Stimulated activated naive CD8-positive, alpha-beta T cell treated with anti-CD3 and anti-CD28 coated beads, Interleukin-15, Interleukin-2, amounts not matched to agents 100 ng/mL and 50 ng/mL, for 24 hours (primary cell): ENCODE measurements at regions not wholly inside any gene's neighbourhood (a gene's known extent, or its start where the extent isn't known, plus 50 kb on each side); places are given as distances from the start of the nearest gene placed in this dataset.

Experiments used
- H3K27ac Mint-ChIP-seq: one replicate; pipeline ENCODE4 v1.8.0; 2021; ENCODE audit warnings: mild to moderate bottlenecking, mixed read lengths
- H3K27me3 Mint-ChIP-seq: one replicate; pipeline ENCODE4 v1.8.0; 2021; ENCODE audit warnings: mixed read lengths
- H3K36me3 Mint-ChIP-seq: one replicate; pipeline ENCODE4 v1.8.0; 2021; ENCODE audit warnings: low read depth, mixed read lengths
- H3K4me1 Mint-ChIP-seq: one replicate; pipeline ENCODE4 v1.8.0; 2021; ENCODE audit warnings: low read depth, mixed read lengths
- H3K4me3 Mint-ChIP-seq: one replicate; pipeline ENCODE4 v1.8.0; 2021; ENCODE audit warnings: mild to moderate bottlenecking, mixed read lengths
- H3K9me3 Mint-ChIP-seq: one replicate; pipeline ENCODE4 v1.8.0; 2021; ENCODE audit warnings: mixed read lengths

GRCh38 chr1:29893046-29893723, 656.9 kb downstream of the PTPRU start:
- Mint-ChIP-seq H3K27ac (no peak overlapping the region), H3K27me3 (peaks cover 27% of the 10 kb centered on the region), H3K4me1 (no peaks in the 10 kb centered on the region), H3K9me3 (no peaks in the 10 kb centered on the region), H3K36me3 (no peaks in the 10 kb centered on the region), H3K4me3 (no peak overlapping the region)

DNA sequence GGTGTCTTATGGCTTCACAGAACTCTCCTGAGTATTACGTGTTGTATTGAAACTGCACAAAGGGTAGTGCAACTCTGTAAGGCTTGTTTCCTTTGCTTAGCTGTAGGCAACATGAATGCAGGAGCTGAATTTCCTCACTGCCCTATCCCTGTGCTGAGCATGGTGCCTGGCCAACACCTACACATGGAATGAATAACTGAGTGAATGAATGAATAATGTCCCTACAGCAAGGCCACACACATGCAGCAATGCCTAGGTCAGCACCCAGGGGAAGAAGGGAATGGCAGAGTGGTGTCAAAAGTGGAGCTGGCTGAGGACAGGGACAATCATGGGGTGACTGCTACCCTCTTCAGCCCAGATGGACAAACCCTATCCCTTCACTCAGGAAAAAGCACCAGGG, 655.9 kb downstream of the PTPRU start:
- no peaks in the 10 kb centered on the region for H3K36me3 Mint-ChIP-seq
- no peaks in the 10 kb centered on the region for H3K4me1 Mint-ChIP-seq
- peaks cover 21% of the 10 kb centered on the region for H3K27me3 Mint-ChIP-seq
- no peaks in the 10 kb centered on the region for H3K9me3 Mint-ChIP-seq
- no peak overlapping the region for H3K4me3 Mint-ChIP-seq
- H3K27ac Mint-ChIP-seq, result no peak overlapping the region

GRCh38 chr1:29890201-29890959, 654.1 kb downstream of the PTPRU start:
- Mint-ChIP-seq H3K27me3 (peaks cover 11% of the 10 kb centered on the region), H3K4me1 (no peaks in the 10 kb centered on the region), H3K4me3 (no peak overlapping the region), H3K9me3 (no peaks in the 10 kb centered on the region), H3K36me3 (no peaks in the 10 kb centered on the region), H3K27ac (no peak overlapping the region)

DNA sequence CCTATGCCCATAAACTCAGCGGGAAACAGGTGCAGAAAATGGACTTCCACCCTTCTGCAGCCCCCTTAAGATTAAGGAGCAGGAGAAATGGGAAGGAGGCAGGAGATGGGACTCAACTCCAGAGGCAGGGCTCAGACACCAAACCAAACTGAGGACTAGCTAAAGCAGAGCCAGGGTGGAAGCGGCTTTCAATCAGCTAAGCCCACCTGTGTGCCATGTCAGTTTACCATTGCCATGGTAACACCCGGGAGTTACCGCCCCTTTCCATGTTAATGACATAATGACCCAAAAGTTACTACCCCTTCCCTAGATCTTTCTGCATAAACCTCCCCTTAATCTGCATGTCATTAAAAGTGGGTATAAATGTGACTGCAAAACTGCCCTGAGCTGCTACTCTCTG, 653.5 kb downstream of the PTPRU start:
- Mint-ChIP-seq H3K9me3 (no peaks in the 10 kb centered on the region), H3K4me3 (no peak overlapping the region), H3K4me1 (no peaks in the 10 kb centered on the region), H3K36me3 (no peaks in the 10 kb centered on the region), H3K27me3 (peaks cover 9% of the 10 kb centered on the region), H3K27ac (no peak overlapping the region)

- H3K4me3 Mint-ChIP-seq, result no peak overlapping the region
- H3K27ac Mint-ChIP-seq, result no peak overlapping the region
These were observed 648.4 kb downstream of the PTPRU start for GRCh38 chr1:29884740-29885139.

DNA sequence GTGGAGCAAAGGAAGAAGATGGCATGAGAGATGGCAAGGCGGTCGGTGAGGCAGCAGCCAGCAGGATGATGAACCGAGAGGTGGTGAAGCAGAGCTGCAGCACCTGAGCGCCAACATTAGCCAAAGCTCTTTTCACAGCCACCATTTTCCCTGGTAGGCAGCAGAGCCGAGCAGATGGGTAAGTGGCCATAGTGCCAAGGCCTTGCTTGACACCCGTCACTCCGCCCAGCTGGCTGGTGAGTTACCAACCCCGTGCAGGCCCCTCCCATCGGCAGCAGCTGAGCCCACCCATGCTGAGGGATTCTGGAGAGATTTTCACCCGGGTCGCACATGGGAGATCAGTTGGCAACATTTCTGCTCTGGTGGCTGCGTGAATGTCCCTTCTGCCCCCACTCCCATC, 647.7 kb downstream of the PTPRU start:
- Mint-ChIP-seq H3K27ac (no peak overlapping the region), H3K4me3 (no peak overlapping the region), H3K4me1 (no peaks in the 10 kb centered on the region), H3K9me3 (no peaks in the 10 kb centered on the region), H3K36me3 (no peaks in the 10 kb centered on the region), H3K27me3 (peaks cover 9% of the 10 kb centered on the region)

More at GRCh38 chr1:29884740-29885139, 648.4 kb downstream of the PTPRU start:
- Mint-ChIP-seq H3K4me1 (no peaks in the 10 kb centered on the region), H3K27me3 (peaks cover 9% of the 10 kb centered on the region), H3K36me3 (no peaks in the 10 kb centered on the region), H3K9me3 (no peaks in the 10 kb centered on the region)

DNA sequence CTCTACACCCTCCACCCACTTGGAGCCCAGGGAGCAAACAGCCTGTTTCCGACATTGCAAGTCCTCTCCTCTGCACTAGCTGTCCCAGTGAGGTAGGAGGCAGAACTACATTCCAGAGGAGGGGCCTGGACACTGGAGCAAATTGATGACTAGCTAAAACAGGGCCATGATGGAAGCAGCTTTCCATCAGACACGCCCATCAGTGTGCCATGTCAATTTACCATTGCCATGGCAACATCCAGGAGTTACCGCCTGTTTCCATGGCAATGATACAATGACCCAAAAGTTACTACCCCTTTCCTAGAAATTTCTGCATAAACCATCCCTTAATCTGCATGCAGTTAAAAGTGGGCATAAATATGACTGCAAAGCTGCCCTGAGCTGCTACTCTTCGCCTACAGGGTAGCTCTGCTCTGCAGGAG, 647.1 kb downstream of the PTPRU start:
- H3K27me3 Mint-ChIP-seq, result peaks cover 9% of the 10 kb centered on the region
- H3K27ac Mint-ChIP-seq, result no peak overlapping the region
- no peaks in the 10 kb centered on the region for H3K4me1 Mint-ChIP-seq
- H3K9me3 Mint-ChIP-seq, result no peaks in the 10 kb centered on the region
- H3K36me3 Mint-ChIP-seq, result no peaks in the 10 kb centered on the region
- no peak overlapping the region for H3K4me3 Mint-ChIP-seq

GRCh38 chr1:29880556-29880955, 644.2 kb downstream of the PTPRU start:
- Mint-ChIP-seq H3K27ac (no peak overlapping the region), H3K9me3 (no peaks in the 10 kb centered on the region), H3K36me3 (no peaks in the 10 kb centered on the region), H3K4me3 (no peak overlapping the region), H3K4me1 (no peaks in the 10 kb centered on the region), H3K27me3 (peaks cover 4% of the 10 kb centered on the region)

GRCh38 chr1:29879217-29879616, 642.9 kb downstream of the PTPRU start:
- no peaks in the 10 kb centered on the region for H3K36me3 Mint-ChIP-seq
- no peaks in the 10 kb centered on the region for H3K9me3 Mint-ChIP-seq
- H3K27me3 Mint-ChIP-seq, result peaks cover 6% of the 10 kb centered on the region
- H3K27ac Mint-ChIP-seq, result no peak overlapping the region
- no peaks in the 10 kb centered on the region for H3K4me1 Mint-ChIP-seq
- no peak overlapping the region for H3K4me3 Mint-ChIP-seq

DNA sequence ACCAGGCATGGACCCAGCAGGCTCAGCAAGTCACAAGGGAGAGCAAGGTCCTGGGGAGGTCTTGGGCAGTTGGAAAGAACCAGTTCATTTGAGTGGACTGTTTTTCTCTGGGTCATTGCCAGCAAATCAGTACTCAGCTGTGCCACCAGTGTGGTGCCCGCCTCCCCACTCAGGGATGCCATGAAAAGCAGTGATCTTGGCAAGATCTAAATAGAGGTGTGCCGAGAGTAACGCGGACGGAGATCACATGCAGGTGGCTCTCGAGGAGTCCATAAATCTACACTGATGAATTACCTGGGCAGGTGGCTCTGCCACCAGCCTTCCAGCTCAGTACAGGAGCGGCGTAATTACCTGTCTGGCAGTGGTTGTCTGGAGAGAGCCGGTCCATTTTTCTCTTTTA, 642.2 kb downstream of the PTPRU start:
- no peak overlapping the region for H3K4me3 Mint-ChIP-seq
- no peak overlapping the region for H3K27ac Mint-ChIP-seq
- no peaks in the 10 kb centered on the region for H3K4me1 Mint-ChIP-seq
- no peaks in the 10 kb centered on the region for H3K9me3 Mint-ChIP-seq
- peaks cover 6% of the 10 kb centered on the region for H3K27me3 Mint-ChIP-seq
- no peaks in the 10 kb centered on the region for H3K36me3 Mint-ChIP-seq

DNA sequence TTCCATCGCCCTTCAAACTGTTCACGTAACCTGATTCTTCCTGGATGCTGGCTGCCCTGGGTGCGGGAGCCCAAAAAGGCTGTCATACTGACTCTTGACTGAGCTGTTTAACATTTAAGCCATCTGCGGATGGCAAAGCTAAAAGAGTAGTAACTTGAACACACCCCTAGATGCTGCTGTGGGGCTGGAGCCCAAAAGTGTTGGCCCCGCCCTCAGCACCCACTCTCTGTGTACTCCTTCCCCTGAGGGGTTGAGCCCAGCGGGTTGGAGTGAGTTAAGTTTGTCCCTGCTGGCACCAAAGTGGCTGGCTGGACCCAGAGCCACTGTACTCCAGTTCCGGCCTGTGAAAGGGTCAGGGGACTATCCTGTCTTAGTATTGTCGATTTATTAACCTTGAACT, 640.6 kb downstream of the PTPRU start:
- Mint-ChIP-seq H3K4me1 (no peaks in the 10 kb centered on the region), H3K9me3 (no peaks in the 10 kb centered on the region), H3K4me3 (no peak overlapping the region), H3K27ac (no peak overlapping the region), H3K36me3 (no peaks in the 10 kb centered on the region), H3K27me3 (peaks cover 15% of the 10 kb centered on the region)

GRCh38 chr1:29876441-29876840, 640.1 kb downstream of the PTPRU start:
- Mint-ChIP-seq H3K4me1 (no peaks in the 10 kb centered on the region), H3K27me3 (peaks cover 15% of the 10 kb centered on the region), H3K4me3 (no peak overlapping the region), H3K27ac (no peak overlapping the region), H3K36me3 (no peaks in the 10 kb centered on the region), H3K9me3 (no peaks in the 10 kb centered on the region)

DNA sequence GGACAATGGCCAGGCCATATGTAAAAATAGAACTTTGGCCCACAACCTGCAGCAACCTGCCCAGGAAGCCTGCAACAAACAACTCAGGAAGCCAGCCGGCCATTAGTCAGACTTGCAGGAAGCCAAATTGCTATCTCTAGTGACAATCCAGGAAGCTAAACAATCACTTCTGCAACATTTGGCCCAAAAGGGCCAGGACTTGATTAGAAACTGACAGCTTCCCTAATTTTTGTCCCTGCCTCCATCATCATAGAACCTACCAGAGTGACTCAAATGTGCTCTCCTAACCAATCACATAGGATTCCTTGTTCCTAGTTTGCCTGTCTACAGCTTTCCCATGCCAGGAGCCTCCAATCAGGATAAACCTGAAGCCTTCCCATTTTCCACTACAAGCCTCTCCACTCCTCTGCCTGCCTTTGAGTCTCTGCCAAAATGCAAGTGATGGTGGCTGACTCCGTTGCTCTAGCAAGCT, 639.3 kb downstream of the PTPRU start:
- Mint-ChIP-seq H3K4me1 (no peaks in the 10 kb centered on the region), H3K27me3 (peaks cover 15% of the 10 kb centered on the region), H3K4me3 (no peak overlapping the region), H3K27ac (no peak overlapping the region), H3K9me3 (no peaks in the 10 kb centered on the region), H3K36me3 (no peaks in the 10 kb centered on the region)

- H3K27ac Mint-ChIP-seq, result no peak overlapping the region
- H3K4me1 Mint-ChIP-seq, result no peaks in the 10 kb centered on the region
- no peaks in the 10 kb centered on the region for H3K36me3 Mint-ChIP-seq
- no peak overlapping the region for H3K4me3 Mint-ChIP-seq
- H3K27me3 Mint-ChIP-seq, result peaks cover 40% of the 10 kb centered on the region
- no peaks in the 10 kb centered on the region for H3K9me3 Mint-ChIP-seq
These were observed 634.3 kb downstream of the PTPRU start for GRCh38 chr1:29870621-29871020.

DNA sequence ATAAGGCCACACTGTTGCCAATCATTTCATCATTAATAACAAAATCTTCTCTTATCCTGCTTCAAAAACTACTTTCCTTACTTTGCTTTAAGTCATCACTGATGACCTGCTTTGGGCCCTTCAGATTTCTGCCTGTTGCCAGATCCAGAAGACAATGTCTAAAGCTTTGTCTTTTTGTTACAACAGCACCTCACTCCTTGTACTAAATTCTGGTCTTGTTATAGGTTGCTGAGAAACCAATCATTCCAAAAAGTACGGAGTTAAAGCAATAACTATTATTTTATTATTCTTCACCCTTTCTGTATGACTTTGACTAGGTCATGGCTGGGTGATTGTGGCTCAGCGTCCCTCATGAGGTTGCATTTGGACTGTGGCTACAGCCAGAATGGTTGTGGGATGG, 633.5 kb downstream of the PTPRU start:
- no peaks in the 10 kb centered on the region for H3K36me3 Mint-ChIP-seq
- no peak overlapping the region for H3K27ac Mint-ChIP-seq
- no peaks in the 10 kb centered on the region for H3K4me1 Mint-ChIP-seq
- no peak overlapping the region for H3K4me3 Mint-ChIP-seq
- peaks cover 40% of the 10 kb centered on the region for H3K27me3 Mint-ChIP-seq
- H3K9me3 Mint-ChIP-seq, result no peaks in the 10 kb centered on the region
